ENCODE measurements at regions not wholly inside any gene's neighbourhood (a gene's known extent, or its start where the extent isn't known, plus 50 kb on each side); places are given as distances from the start of the nearest gene placed in this dataset.

GRCh38 chr2:180656455-180656847 is 324.0 kb upstream of the UBE2E3 start:
- no peak overlapping the region for H3K4me3 ChIP-seq (ENCODE audit: low read depth, low read length)
- TF ChIP-seq CTCF (IDR thresholded peaks at IDR 0.05; ENCODE audit: low read depth, low read length), result no peak
- in situ Hi-C loops (cut with HindIII; ENCODE audit: low sequenced_read_pairs), result no loop called here
- peak; percentile 60 for DNase-seq (ENCODE audit: low read depth, low spot score)

- DNase-seq (ENCODE audit: low read depth, low spot score), result no peak
- in situ Hi-C loops (cut with HindIII; ENCODE audit: low sequenced_read_pairs), result no loop called here
- TF ChIP-seq CTCF (IDR thresholded peaks at IDR 0.05; ENCODE audit: low read depth, low read length), result peak; percentile 33
- H3K4me3 ChIP-seq (ENCODE audit: low read depth, low read length), result no peak overlapping the region
Measured at GRCh38 chr2:180655842-180656454, 324.5 kb upstream of the UBE2E3 start.

GRCh38 chr2:180655393-180655792 is 325.0 kb upstream of the UBE2E3 start:
- no peak overlapping the region for H3K4me3 ChIP-seq (ENCODE audit: low read depth, low read length)
- in situ Hi-C loops (cut with HindIII; ENCODE audit: low sequenced_read_pairs), result no loop called here
- no peak for TF ChIP-seq CTCF (IDR thresholded peaks at IDR 0.05; ENCODE audit: low read depth, low read length)
- no peak for DNase-seq (ENCODE audit: low read depth, low spot score)

- no peak for DNase-seq (ENCODE audit: low read depth, low spot score)
- in situ Hi-C loops (cut with HindIII; ENCODE audit: low sequenced_read_pairs), result no loop called here
- H3K4me3 ChIP-seq (ENCODE audit: low read depth, low read length), result no peak overlapping the region
- no peak for TF ChIP-seq CTCF (IDR thresholded peaks at IDR 0.05; ENCODE audit: low read depth, low read length)
Measured at GRCh38 chr2:180653481-180653880, 326.9 kb upstream of the UBE2E3 start.

GRCh38 chr2:180652794-180653193 is 327.6 kb upstream of the UBE2E3 start:
- H3K4me3 ChIP-seq (ENCODE audit: low read depth, low read length), result no peak overlapping the region
- no peak for DNase-seq (ENCODE audit: low read depth, low spot score)
- no peak for TF ChIP-seq CTCF (IDR thresholded peaks at IDR 0.05; ENCODE audit: low read depth, low read length)
- in situ Hi-C loops (cut with HindIII; ENCODE audit: low sequenced_read_pairs), result no loop called here

GRCh38 chr2:180651596-180651995 is 328.8 kb upstream of the UBE2E3 start:
- no peak for TF ChIP-seq CTCF (IDR thresholded peaks at IDR 0.05; ENCODE audit: low read depth, low read length)
- DNase-seq (ENCODE audit: low read depth, low spot score), result no peak
- in situ Hi-C loops (cut with HindIII; ENCODE audit: low sequenced_read_pairs), result no loop called here
- H3K4me3 ChIP-seq (ENCODE audit: low read depth, low read length), result no peak overlapping the region

- no peak for TF ChIP-seq CTCF (IDR thresholded peaks at IDR 0.05; ENCODE audit: low read depth, low read length)
- in situ Hi-C loops (cut with HindIII; ENCODE audit: low sequenced_read_pairs), result no loop called here
- H3K4me3 ChIP-seq (ENCODE audit: low read depth, low read length), result no peak overlapping the region
- DNase-seq (ENCODE audit: low read depth, low spot score), result no peak
Measured at GRCh38 chr2:180647621-180648020, 332.8 kb upstream of the UBE2E3 start.

Data from astrocyte of the spinal cord (primary cell).